Peyer's patch (tissue), 4 donors: ENCODE measurements at regions not wholly inside any gene's neighbourhood (a gene's known extent, or its start where the extent isn't known, plus 50 kb on each side); places are given as distances from the start of the nearest gene placed in this dataset.
A peak's percentile ranks its signal among the peaks of the same experiment; 100 is the strongest.
"Not testable (repeated sequence)": the region's sequence is repeated elsewhere in the genome, so short reads cannot be mapped to it uniquely, and the experiment has no call there.

ENCODE experiments used
- DNase-seq, 3 donors: peaks; one replicate each; pipeline ENCODE4 v3.0.0-alpha.2; 2017 to 2019
- H3K27ac ChIP-seq, 4 donors: fragments of 200-600 bp; sonication (generic); one replicate each; pipeline ENCODE4 v1.5.1; 2016 to 2019
- H3K27me3 ChIP-seq, 2 donors: fragments of 200-600 bp; sonication (generic); one replicate each; pipeline ENCODE4 v1.5.1; 2019
- H3K36me3 ChIP-seq, 3 donors: fragments of 200-600 bp; sonication (generic); one replicate each; pipeline ENCODE4 v1.5.1; 2016 to 2019
- H3K4me1 ChIP-seq, 4 donors: fragments of 200-600 bp; sonication (generic); one replicate each; pipeline ENCODE4 v1.5.1; 2016 to 2019
- H3K4me3 ChIP-seq, 4 donors: fragments of 200-600 bp; sonication (generic); 1 replicate in 3 of 4; 2 replicates in 1 of 4; pipeline ENCODE4 v1.5.1; 2016 to 2019; ENCODE audit warnings: mild to moderate bottlenecking in 1 of 4
- H3K9me3 ChIP-seq, 4 donors: fragments of 200-600 bp; sonication (generic); one replicate each; pipeline ENCODE4 v1.5.1; 2016 to 2019; ENCODE audit warnings: mild to moderate bottlenecking in 1 of 4
- CTCF ChIP-seq, 6 experiments: fragments of 450-650 bp in 4 of 6; fragments of 200-600 bp in 2 of 6; sonication (generic) in 1 of 6; IDR thresholded peaks; one replicate each; pipeline ENCODE4 v1.5.1; 2017 to 2019; ENCODE audit warnings: antibody characterized with exemption in 6 of 6, mild to moderate bottlenecking in 3 of 6, moderate library complexity in 1 of 6
- POLR2A ChIP-seq, 2 donors: fragments of 450-650 bp; IDR thresholded peaks; one replicate each; pipeline ENCODE4 v1.5.1; 2017; ENCODE audit warnings: antibody characterized with exemption in 2 of 2, mild to moderate bottlenecking in 2 of 2, moderate library complexity in 2 of 2

GRCh38 chr13:44730851-44731250 lies 154.7 kb upstream of the TSC22D1 start:
- Histone ChIP-seq H3K27me3 (no peaks in the 10 kb centered on the region), H3K9me3 (no peaks in the 10 kb centered on the region), H3K36me3 (no peaks in the 10 kb centered on the region), H3K4me3 (no peak overlapping the region), H3K4me1 (peaks cover 0 to 7% (median 0%) of the 10 kb centered on the region in 4 donors), H3K27ac (no peak overlapping the region)
- no peak for TF ChIP-seq CTCF (IDR thresholded peaks at IDR 0.05)
- TF ChIP-seq POLR2A (IDR thresholded peaks at IDR 0.05), result no peak
- no peak for DNase-seq

- DNase-seq, result no peak
- Histone ChIP-seq H3K4me1 (peaks cover 0 to 7% (median 0%) of the 10 kb centered on the region in 4 donors), H3K27ac (no peak overlapping the region), H3K27me3 (no peaks in the 10 kb centered on the region), H3K36me3 (no peaks in the 10 kb centered on the region), H3K9me3 (no peaks in the 10 kb centered on the region), H3K4me3 (no peak overlapping the region)
- TF ChIP-seq CTCF (IDR thresholded peaks at IDR 0.05), result no peak
- no peak for TF ChIP-seq POLR2A (IDR thresholded peaks at IDR 0.05)
Observed at GRCh38 chr13:44730099-44730498, 154.0 kb upstream of the TSC22D1 start.

- DNase-seq, result not testable (repeated sequence)
Observed at GRCh38 chr13:44727591-44727990, 151.5 kb upstream of the TSC22D1 start.

GRCh38 chr13:44726778-44727177 lies 150.6 kb upstream of the TSC22D1 start:
- no peak for TF ChIP-seq POLR2A (IDR thresholded peaks at IDR 0.05)
- no peak for TF ChIP-seq CTCF (IDR thresholded peaks at IDR 0.05)
- peak in 1 of 3 donors; percentile 50 for DNase-seq

More at GRCh38 chr13:44727591-44727990, 151.5 kb upstream of the TSC22D1 start:
- H3K4me3 ChIP-seq, H3K27ac ChIP-seq, H3K9me3 ChIP-seq, H3K4me1 ChIP-seq, H3K36me3 ChIP-seq, H3K27me3 ChIP-seq: not testable (repeated sequence)

GRCh38 chr13:44726214-44726613 lies 150.1 kb upstream of the TSC22D1 start:
- H3K27ac ChIP-seq, result no peak overlapping the region

More at GRCh38 chr13:44726778-44727177, 150.6 kb upstream of the TSC22D1 start:
- Histone ChIP-seq H3K4me1 (peaks cover 0 to 7% (median 0%) of the 10 kb centered on the region in 4 donors), H3K9me3 (no peaks in the 10 kb centered on the region), H3K27ac (no peak overlapping the region), H3K36me3 (no peaks in the 10 kb centered on the region), H3K27me3 (no peaks in the 10 kb centered on the region), H3K4me3 (no peak overlapping the region)

More at GRCh38 chr13:44726214-44726613, 150.1 kb upstream of the TSC22D1 start:
- Histone ChIP-seq H3K4me3 (no peak overlapping the region), H3K27me3 (no peaks in the 10 kb centered on the region), H3K4me1 (peaks cover 0 to 7% (median 0%) of the 10 kb centered on the region in 4 donors), H3K9me3 (no peaks in the 10 kb centered on the region), H3K36me3 (no peaks in the 10 kb centered on the region)
- no peak for TF ChIP-seq CTCF (IDR thresholded peaks at IDR 0.05)
- no peak for TF ChIP-seq POLR2A (IDR thresholded peaks at IDR 0.05)
- no peak for DNase-seq
